AG09319 (cell line): ENCODE measurements at regions not wholly inside any gene's neighbourhood (a gene's known extent, or its start where the extent isn't known, plus 50 kb on each side); places are given as distances from the start of the nearest gene placed in this dataset.
A peak's percentile ranks its signal among the peaks of the same experiment; 100 is the strongest.

Experiments
- DNase-seq: peaks from one replicate; pipeline ENCODE4 v3.0.0-alpha.2; 2010; ENCODE audit warnings: low read depth; ENCODE audit errors: extremely low read depth
- TF ChIP-seq, protein P1 (sequence below): IDR thresholded peaks from 2 replicates; pipeline ENCODE4 v1.5.1; 2011; ENCODE audit warnings: low read depth, mild to moderate bottlenecking, inconsistent platforms, low read length, moderate library complexity

DNA sequence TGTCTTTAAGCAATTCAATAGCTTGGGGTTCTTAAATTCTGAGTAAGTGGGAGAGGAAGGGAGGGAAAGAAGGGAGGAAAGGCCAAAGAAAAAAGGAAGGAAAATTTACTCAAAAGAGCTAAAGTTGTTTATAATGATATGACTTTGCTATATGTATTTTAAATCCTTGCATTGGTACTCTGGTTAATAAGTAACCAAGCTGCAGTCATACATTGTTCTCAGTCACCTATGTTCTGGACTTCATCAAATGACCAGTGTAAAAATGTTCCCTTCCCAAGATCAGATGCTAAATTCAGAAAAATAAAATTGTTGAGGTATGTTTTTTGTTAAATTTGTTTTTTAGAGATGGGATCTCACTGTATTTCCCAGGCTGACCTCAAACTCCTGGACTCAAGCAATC, 259.9 kb upstream of the CPNE8 start:
- DNase-seq, result no peak
- TF ChIP-seq, protein P1, sequence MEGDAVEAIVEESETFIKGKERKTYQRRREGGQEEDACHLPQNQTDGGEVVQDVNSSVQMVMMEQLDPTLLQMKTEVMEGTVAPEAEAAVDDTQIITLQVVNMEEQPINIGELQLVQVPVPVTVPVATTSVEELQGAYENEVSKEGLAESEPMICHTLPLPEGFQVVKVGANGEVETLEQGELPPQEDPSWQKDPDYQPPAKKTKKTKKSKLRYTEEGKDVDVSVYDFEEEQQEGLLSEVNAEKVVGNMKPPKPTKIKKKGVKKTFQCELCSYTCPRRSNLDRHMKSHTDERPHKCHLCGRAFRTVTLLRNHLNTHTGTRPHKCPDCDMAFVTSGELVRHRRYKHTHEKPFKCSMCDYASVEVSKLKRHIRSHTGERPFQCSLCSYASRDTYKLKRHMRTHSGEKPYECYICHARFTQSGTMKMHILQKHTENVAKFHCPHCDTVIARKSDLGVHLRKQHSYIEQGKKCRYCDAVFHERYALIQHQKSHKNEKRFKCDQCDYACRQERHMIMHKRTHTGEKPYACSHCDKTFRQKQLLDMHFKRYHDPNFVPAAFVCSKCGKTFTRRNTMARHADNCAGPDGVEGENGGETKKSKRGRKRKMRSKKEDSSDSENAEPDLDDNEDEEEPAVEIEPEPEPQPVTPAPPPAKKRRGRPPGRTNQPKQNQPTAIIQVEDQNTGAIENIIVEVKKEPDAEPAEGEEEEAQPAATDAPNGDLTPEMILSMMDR, result no peak

DNA sequence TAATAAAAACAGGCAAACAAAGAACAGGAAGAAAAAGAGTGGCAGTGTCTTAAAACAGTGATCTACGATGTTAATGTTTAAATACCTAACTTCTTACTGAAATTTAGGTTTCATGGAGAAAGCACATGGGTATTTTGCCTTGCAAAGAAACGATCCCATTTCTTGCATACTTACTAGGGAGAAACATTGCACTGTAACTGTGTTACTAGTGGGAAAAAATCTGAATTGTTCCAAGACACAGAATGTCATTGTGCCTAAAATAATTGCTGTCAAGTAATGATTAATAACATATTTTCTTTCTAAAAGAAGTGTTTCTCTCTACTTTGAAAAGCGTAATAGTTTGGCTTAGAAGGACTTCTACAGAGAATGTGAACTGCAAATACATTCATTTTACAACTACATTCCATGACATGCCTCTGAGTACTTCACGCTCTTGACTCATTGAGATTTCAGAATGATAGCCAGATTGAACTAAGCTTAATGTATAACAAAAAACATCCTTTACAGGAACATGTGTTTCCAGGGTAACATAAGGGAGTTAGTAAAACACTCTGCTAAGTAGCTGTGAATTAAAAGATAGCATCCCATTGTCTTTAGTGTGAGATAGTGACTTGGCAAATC, 256.2 kb upstream of the CPNE8 start:
- no peak for DNase-seq
- TF ChIP-seq, protein P1, result no peak

DNA sequence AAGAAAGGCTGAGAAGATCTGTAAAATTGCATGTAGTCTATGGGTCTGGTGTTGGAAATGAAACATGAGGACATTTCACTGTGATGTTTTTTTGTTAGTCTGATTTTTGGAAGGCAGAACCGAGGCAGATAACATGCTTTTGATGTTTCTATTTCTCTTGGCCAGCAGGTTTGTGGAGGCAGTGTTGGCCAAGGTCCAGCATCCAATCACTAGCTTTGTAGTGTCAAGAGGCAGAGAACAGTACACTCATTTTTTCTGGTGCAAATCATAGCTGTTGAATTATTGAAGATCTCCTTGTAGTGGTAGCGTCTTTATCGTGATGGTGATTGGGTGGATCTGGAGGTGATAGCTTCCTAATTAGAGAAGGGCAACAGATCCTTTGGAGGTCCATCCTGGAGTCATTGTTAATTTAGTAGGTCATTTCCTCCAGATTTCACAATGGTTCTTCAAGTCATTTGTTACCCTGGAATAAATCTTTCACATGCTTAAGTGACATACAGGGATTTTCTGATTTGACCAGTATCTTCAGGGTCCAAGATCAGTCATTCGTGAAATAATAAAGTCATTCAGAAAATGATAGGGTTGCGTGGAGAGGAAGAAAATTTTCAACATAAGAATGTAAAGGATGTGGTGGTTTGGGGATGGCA, 252.4 kb upstream of the CPNE8 start:
- TF ChIP-seq, protein P1, result no peak
- DNase-seq, result no peak

DNA sequence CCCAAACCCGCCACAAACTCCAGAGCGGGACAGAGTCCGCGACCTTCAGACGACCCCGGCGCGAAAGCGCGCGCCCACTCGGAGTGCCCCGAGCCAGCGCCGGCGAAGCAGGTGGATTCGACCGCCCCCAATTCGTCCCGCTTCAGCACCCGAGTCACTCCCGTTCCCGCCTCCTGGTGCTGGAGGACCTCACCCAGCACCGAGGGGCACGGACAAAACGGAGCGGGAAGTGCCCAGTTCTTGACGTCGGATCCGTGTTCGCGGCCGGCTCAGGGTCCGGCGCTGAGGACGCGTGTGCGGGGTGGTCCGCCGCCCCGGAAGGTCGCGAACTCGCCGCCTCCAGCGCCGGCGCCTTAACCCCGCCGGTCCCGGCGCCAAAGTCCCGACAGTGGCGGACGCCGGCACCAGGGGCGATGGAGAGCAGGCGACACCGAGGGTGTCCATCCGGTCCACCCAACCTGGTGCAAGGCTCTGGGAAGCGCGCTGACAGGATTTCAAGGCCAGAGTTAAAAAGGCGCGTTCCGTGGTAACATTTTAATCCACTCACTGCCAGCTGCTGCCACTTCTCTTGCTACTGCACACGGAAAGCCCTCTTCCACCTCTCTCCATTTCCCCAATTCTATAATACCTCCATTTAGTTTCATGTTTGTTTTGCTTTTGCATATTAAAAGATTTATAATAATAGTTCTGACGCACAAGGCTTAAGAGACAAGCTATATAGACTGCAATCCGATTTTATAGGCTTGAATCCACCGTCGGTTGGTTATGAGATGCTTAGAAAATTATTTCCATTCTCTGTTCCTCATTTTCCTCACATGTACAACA, 240.0 kb upstream of the CPNE8 start:
- DNase-seq, result no peak
- TF ChIP-seq, protein P1, result peak; percentile 45

DNA sequence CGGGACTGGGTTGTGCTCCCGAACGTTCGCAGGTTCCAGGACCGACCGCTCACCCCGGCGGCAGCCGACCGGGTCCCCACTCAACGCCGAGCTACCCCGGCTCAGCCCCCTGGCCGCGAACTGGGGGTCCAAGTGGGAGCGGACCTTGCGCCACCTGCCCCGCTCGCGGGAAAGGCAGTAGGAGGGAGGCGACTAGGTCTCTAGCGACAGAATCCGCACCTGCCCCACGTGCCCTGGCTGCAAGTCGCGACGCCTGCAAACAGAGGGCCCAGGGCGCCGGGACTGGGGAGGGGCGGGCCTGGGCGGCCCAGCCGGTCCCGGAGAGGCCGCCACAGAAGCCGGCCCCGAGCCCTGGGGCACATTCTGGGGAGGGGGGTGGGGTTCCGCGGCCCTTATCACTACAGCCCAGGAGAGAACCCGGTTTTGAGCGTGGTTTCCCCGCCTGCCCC, 239.2 kb upstream of the CPNE8 start:
- TF ChIP-seq, protein P1, result no peak
- DNase-seq, result no peak

DNA sequence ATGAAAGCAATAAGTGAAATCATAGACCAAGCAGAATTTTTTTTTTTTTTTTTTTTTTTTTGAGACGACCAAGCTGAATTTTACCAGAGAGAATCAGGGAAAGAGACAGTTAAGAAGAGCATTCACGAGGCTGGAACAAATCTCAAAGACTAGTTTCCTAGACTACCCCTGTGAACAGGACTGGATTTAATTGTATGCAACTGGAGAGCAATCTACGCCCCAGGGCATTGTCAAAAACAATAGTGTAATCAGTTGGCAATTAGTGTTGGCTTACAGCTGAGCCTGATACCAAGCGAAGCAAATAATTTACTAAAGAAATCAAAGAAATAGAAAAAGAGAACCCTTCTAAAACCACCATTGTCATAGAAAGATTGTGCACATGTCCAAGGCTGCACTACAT, 232.9 kb upstream of the CPNE8 start:
- TF ChIP-seq, protein P1, result no peak
- DNase-seq, result no peak

DNA sequence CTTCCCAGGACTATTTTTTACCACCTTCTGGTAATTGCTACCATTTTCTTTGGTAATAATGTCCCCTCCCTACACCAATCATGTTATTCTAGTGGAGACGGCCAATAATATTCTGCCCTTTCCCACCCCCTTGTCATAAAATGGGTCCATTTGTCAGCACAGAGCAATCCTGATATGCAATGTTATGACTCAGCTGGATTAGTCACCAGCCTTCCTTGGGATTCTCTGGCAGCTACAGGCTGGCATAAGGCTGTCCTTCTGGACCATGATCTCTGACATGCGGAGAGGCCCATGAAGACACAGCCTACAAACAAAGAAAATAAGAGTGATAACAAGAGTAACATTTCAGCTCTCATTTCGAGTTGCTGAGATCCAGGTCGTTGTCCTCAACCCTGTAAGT, 222.0 kb upstream of the CPNE8 start:
- TF ChIP-seq, protein P1, result no peak
- no peak for DNase-seq
